Fibroblast of peridontal ligament (primary cell): ENCODE measurements at regions not wholly inside any gene's neighbourhood (a gene's known extent, or its start where the extent isn't known, plus 50 kb on each side); places are given as distances from the start of the nearest gene placed in this dataset.
A peak's percentile ranks its signal among the peaks of the same experiment; 100 is the strongest.
"Not testable (repeated sequence)": the region's sequence is repeated elsewhere in the genome, so short reads cannot be mapped to it uniquely, and the experiment has no call there.

ENCODE experiments used
- DNase-seq: peaks from one replicate; pipeline ENCODE4 v3.0.0-alpha.2; 2010; ENCODE audit errors: extremely low read depth

DNA sequence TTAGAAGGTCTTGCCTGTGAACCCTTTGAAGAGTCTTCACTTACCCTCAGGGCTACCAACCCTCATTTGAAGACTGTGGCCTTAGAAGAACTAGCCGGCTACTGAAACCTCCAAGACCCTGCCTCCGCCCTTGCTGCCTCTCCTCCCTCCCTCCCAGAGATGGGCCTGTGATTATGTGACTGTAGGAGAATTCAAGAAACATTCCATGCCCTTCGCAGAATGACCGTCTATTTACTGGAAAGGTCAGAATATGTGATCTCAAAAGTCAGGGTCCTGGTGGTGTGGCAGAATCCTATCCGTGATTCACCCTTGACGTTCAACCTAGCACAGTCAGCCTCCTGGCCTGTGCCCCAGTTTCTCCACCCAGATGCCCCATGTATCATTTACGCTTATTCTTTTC lies 109.6 kb downstream of the CTNND1 start:
- DNase-seq = no peak

DNA sequence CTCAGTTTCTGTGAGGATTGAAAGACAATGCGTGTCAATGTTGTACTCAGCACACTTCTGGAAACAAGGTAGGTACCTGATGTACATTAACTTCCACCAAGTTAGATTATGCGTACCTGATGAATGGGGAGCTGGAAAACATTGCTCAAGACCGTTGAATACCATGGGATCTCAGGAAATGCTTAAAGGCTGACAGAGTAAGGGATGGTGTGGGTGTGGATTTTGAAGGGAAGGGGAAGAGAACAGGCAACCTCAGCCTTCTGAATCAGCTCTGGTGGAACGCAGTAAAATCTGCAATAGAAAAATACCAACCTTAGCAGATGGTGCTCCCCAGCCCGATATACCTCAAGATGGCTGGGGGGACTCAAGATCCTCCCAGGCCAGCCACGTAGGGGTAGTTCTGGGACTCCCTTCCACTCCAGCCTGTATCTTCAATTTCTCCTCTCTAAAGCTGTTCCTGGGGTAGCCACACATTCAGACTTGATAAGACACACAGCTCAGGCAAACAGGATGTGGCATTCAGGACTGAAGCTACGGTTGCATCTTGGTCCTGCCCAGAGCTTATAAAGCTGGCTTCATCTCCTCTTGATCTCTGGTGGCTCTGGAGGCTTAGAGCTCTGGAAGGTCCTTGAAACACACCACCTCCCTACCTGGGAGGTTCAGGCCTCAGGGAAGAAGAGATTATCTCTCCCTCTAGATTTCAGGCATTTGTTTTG lies 111.8 kb downstream of the CTNND1 start:
- DNase-seq = no peak

DNA sequence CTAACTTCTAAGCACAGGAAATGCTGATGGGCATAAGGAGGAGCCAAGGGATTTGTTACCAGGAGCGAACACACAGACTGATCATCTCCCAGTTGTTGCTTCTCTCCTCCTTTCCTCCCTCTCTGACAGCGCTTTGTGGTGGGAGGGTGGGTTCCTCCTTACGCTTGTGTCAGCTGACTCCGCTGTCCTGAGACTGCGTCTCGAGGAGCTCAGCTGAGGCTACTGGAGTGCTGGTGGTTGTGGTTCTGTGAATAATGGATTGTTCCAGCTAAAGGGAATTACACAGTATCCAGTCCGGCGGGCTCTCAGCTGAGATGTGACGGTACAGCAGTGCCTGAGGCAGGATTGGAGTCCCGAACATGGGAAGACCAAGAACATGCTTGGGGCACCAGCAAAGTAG lies 113.4 kb downstream of the CTNND1 start:
- no peak for DNase-seq

GRCh38 chr11:57881647-57882046 lies 120.0 kb downstream of the CTNND1 start:
- no peak for DNase-seq

DNA sequence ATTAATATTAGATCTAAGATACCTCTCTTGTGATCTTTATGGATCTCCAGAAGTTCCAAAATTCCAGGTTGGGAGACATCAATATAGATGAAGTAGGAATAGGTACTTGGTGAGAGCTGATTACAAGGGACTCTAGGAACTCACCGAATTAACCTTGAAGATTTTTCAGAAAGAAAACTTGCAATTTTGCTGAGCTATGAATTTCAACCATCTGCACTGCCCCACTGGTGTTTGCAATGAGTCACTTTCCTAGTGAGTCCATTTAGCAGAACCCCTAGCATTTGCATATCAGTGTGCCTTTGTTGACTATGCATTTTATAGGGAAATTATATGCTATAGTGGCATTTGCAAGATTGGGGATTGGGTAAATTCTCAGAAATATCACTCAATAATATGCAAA lies 122.0 kb downstream of the CTNND1 start:
- no peak for DNase-seq

DNA sequence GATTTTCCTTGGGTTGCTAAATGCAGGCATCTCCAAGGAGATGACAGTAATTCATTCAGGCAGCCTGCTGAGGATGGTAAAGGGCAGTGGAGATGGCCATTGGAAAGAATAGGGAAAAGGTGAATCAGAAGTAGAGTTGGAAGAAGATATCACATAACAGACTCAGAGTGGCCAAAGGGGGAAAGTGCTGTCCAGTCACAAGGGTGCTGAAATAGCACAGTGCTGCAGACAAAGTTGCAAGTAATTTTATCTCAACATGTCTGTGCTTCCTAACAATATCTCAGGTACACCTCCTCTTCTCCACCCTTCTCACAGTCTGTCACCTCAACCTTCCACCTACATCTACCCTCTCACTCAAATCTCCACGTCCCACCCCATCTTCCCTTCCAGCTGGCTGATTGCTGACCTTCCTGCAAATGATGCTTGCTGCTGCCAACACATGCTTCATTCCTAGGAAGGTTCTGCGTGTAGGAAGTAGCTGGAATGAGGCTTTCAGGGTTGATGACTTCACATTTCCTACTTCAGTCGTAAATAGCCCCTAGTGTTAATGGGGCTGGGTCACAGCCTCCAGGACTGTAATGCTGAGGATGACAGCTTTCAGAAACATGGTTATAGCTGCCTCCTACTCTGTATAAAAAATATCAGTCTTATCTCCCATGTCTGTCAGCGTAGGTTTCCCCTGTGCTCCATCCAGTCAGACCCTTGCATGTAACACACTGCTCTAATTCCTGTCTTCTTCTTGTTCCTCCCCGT lies 123.9 kb downstream of the CTNND1 start:
- DNase-seq = peak; percentile 2

DNA sequence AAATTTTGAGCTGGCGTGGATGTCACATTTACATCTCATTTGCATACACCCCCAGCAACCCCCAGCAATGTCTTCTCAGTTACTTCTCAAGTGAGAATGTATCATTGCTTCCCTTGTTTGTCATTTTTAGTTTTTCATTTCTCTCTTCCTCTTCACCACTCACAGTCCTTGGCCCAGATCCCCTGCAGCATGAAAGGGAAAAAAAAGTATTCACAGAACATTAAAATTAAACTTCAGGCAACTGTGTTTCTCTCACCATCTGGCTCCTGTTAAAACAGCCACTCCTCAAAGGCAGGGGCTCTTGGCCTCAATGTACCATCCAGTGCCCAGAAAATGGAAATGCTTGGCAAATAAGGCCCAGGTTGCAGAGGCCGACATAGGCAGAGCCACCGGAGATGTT lies 126.8 kb downstream of the CTNND1 start:
- no peak for DNase-seq

DNA sequence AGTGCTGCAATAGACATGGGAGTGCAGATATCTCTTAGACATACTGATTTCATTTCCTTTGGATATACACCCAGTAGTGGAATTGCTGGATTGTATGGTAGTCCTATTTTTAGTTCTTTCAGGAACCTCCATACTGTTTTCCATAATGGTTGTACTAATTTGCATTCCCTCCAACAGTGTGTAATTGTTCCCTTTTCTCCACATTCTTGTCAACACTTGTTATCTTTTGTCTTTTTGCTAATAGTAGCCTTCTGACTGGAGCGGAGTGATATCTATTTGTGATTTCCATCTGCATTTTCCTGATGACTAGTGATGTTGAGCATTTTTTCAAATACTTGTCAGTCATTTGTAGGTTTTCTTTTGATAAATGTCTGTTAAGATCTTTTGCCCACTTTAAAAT lies 128.9 kb downstream of the CTNND1 start:
- DNase-seq = no peak

DNA sequence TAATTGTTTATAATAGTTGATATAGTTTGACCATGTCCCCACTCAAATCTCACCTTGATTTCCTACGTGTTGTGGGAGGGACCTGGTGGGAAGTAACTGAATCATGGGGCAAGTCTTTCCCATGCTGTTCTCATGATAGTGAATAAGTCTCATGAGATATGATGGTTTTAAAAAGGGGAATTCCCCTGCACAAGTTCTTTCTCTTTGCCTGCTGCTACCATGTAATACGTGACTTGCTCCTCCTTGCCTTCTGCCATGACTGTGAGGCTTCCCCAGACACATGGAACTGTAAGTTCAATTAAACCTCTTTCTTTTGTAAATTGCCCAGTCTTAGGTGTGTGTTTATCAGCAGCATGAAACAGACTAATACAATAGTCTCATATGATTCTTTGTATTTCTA lies 130.5 kb upstream of the OR9Q1 start:
- not testable (repeated sequence) for DNase-seq

DNA sequence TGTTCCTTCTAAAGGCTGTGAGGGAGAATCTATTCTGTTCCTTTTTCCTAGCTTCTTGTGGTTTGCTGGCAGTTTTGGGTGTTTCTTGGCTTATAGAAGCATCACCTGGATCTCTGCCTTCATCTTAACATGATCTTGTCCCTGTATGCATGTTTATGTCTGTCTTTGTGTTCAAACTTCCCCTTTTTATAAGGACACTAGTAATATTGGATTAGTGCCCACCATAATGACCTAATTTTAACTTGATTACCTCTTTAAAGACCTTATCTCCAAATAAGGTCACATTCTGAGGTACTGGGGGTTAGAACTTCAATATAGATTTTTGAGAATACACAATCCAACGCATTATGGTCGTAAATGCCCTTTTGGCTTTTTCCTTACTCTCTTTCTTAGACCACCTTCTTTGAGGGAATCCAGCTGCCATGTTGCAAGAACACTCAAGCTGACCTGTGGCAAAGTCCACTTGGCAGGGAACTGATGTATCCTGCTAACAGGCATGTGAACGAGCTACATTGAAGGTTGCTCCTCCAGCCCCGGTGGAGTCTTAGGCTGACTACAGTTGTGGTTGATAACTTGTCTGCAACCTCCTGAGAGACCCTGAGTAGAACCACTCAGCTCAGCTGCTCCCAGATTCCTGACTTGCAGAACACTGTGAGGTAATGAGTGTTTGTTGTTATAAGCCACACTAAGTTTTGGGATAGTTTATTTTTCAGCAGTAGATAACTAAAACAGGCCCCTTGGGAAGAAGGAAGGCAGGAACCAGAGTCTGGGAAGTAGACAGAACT lies 127.1 kb upstream of the OR9Q1 start:
- no peak for DNase-seq

- DNase-seq = no peak
Measured at GRCh38 chr11:57899378-57899777, 124.3 kb upstream of the OR9Q1 start.

GRCh38 chr11:57900320-57900719 lies 123.4 kb upstream of the OR9Q1 start:
- no peak for DNase-seq

- DNase-seq = no peak
Measured at GRCh38 chr11:57901278-57901677, 122.4 kb upstream of the OR9Q1 start.

DNA sequence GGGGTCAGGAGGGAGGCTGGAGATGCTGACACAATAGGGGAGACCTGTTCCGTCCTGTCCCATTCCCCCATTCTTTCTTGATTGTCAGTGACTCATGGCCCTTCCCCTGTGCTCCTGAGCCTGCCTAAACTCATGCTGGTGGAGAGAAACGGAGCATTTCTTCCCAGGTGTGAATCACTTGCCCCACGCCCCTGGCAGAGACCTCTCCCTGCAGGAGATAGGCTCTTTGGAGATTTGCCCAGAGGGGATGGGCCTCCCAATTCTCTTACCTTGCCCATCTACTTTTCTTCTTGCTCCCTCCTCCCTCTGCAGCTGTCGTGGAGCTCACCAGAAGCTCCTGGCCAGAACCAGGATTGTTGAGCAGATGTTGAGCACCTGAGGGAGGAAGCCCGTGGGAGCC lies 121.9 kb upstream of the OR9Q1 start:
- DNase-seq = no peak

DNA sequence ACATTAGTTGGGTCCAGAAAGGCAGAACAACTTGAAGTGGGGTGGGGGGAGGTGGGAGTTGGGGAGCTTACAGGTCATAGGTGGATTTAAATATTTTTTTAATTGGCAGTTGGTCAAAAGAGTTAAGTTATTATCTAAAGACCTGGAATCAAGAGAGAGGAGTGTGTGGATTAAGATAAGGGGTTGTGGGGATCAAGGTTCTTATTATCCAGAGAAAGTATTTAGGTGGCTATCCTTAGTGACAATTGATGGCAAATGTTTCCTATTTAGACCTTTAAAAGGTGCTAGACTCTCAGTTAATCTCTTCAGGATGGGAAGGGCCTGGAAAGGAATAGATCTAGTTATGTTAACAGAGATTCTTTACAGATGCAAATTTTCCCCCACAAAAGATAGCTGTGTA lies 120.7 kb upstream of the OR9Q1 start:
- no peak for DNase-seq

GRCh38 chr11:57903441-57904123 lies 120.1 kb upstream of the OR9Q1 start:
- no peak for DNase-seq

GRCh38 chr11:57904376-57904775 lies 119.3 kb upstream of the OR9Q1 start:
- no peak for DNase-seq

GRCh38 chr11:57905439-57905838 lies 118.2 kb upstream of the OR9Q1 start:
- no peak for DNase-seq

DNA sequence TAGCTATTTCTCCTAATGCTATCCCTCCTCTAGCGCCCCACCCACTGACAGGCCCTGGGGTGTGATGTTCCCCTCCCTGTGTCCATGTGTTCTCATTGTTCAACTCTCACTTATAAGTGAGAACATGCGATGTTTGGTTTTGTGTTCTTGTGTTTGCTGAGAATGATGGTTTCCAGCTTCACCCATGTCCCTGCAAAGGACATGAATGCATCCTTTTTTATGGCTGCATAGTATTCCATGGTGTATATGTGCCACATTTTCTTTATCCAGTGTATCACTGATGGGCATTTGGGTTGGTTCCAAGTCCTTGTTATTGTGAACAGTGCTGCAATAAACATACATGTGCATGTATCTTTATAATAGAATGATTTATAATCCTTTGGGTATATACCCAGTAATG lies 115.3 kb upstream of the OR9Q1 start:
- not testable (repeated sequence) for DNase-seq

GRCh38 chr11:57911522-57911921 lies 112.2 kb upstream of the OR9Q1 start:
- DNase-seq = not testable (repeated sequence)

- DNase-seq = no peak
Measured at GRCh38 chr11:57913715-57914704, 109.7 kb upstream of the OR9Q1 start.
